HepG2 (cell line): ENCODE measurements at regions not wholly inside any gene's neighbourhood (a gene's known extent, or its start where the extent isn't known, plus 50 kb on each side); places are given as distances from the start of the nearest gene placed in this dataset.

Experiments used
- ATAC-seq: fragments of 200-7000 bp; cut with Tn5 transposase; 3 replicates; pipeline ENCODE4 v1.9.1; 2020; ENCODE audit warnings: mild to moderate bottlenecking, moderate library complexity
- BruUV-seq: library from RNA; stranded (reverse); fragments of 400-500 nt; replicated peaks from 2 replicates; lab custom pipeline; 2021; lab: Mats Ljungman, UMichigan
- CTCF ChIA-PET: fragments of 300-600 bp; formaldehyde crosslinking; extraction: SDS; loops from one replicate; lab custom pipeline; 2021; ENCODE audit warnings: low total read pairs, inconsistent platforms, low intra/inter-chr PET ratio; lab: Yijun Ruan, JAX
- POLR2A ChIA-PET: fragments of 350-600 bp; sonication (Branson Sonifier 250); formaldehyde crosslinking; loops from one replicate; lab custom pipeline; 2020; ENCODE audit warnings: antibody characterized with exemption, inconsistent platforms; lab: Yijun Ruan, JAX
- DNase-seq: peaks from one replicate; pipeline ENCODE4 v3.0.0-alpha.2; 2015; ENCODE audit warnings: low spot score
- FAIRE-seq: peaks from 3 replicates; lab custom pipeline; 2011; peaks lifted over from hg19 to GRCh38; lab: Jason Lieb, UNC
- H2AFZ ChIP-seq: one replicate; pipeline ENCODE4 v1.6.1; 2011; ENCODE audit warnings: low read length, inconsistent platforms
- H3K27ac ChIP-seq: fragments of 300-600 bp; 3 replicates; pipeline ENCODE4 v1.8.0; 2011; ENCODE audit warnings: mixed run types, mild to moderate bottlenecking, mixed read lengths, low read length, inconsistent platforms; ENCODE audit not compliant: insufficient read depth; ENCODE audit errors: extremely low read length
- H3K27me3 ChIP-seq, 2 experiments: fragments of 200-600 bp in 1 of 2; 2 replicates in 1 of 2; 3 replicates in 1 of 2; pipeline versions ENCODE4 v1.6.0 to v1.8.0; 2011; ENCODE audit warnings: low read length in 2 of 2, mild to moderate bottlenecking in 2 of 2, moderate library complexity in 2 of 2, inconsistent platforms in 1 of 2; ENCODE audit not compliant: insufficient read depth in 2 of 2, control insufficient read depth in 1 of 2
- H3K36me3 ChIP-seq, 2 experiments: fragments of 200-600 bp in 1 of 2; replicated peaks in 1 of 2; 2 replicates in 1 of 2; 3 replicates in 1 of 2; pipeline versions ENCODE4 v1.5.1 to v1.8.0; 2011; ENCODE audit warnings: low read length in 2 of 2, inconsistent platforms in 1 of 2; ENCODE audit not compliant: insufficient read depth in 2 of 2, control insufficient read depth in 1 of 2
- H3K4me1 ChIP-seq: 2 replicates; pipeline ENCODE4 v1.5.1; 2012; ENCODE audit warnings: low read length, inconsistent platforms; ENCODE audit not compliant: insufficient read depth
- H3K4me2 ChIP-seq: 2 replicates; pipeline ENCODE4 v1.6.0; 2011; ENCODE audit warnings: low read depth, low read length, inconsistent platforms
- H3K4me3 ChIP-seq, 3 experiments: fragments of 200-600 bp in 1 of 3; sonication (generic), shearing (Covaris generic) in 1 of 3; replicated peaks in 1 of 3; 2 replicates each; pipeline ENCODE4 v1.5.1; 2011 to 2016; ENCODE audit warnings: low read length in 3 of 3, inconsistent platforms in 2 of 3, low read depth in 2 of 3, mild to moderate bottlenecking in 2 of 3, control low read depth in 1 of 3, mixed read lengths in 1 of 3; ENCODE audit not compliant: insufficient read depth in 1 of 3
- H3K79me2 ChIP-seq: one replicate; pipeline ENCODE4 v1.6.1; 2011; ENCODE audit warnings: low read length, inconsistent platforms; ENCODE audit not compliant: insufficient read depth
- H3K9ac ChIP-seq: 2 replicates; pipeline ENCODE4 v1.6.0; 2011; ENCODE audit warnings: mild to moderate bottlenecking, low read depth, low read length, inconsistent platforms; ENCODE audit not compliant: insufficient read depth
- H3K9me3 ChIP-seq: 2 replicates; pipeline ENCODE4 v1.5.1; 2012; ENCODE audit warnings: mild to moderate bottlenecking, low read length
- H4K20me1 ChIP-seq: 2 replicates; pipeline ENCODE4 v1.6.0; 2011; ENCODE audit warnings: inconsistent platforms, mild to moderate bottlenecking, low read length, moderate library complexity; ENCODE audit not compliant: insufficient read depth
- BATF2 ChIP-seq: sonication (generic); formaldehyde crosslinking; IDR thresholded peaks from 2 replicates; pipeline ENCODE4 v1.8.0; 2022; ENCODE audit warnings: mild to moderate bottlenecking, missing genetic modification reagents, moderate library complexity
- FLYWCH1 ChIP-seq: sonication (generic); formaldehyde crosslinking; IDR thresholded peaks from 2 replicates; pipeline ENCODE4 v1.8.1; 2023; ENCODE audit warnings: mild to moderate bottlenecking, missing genetic modification reagents
- FOSL1 ChIP-seq: sonication (generic); formaldehyde crosslinking; IDR thresholded peaks from 2 replicates; pipeline ENCODE4 v1.9.0; 2021; ENCODE audit warnings: missing genetic modification reagents, borderline replicate concordance
- FOXA1 ChIP-seq, 2 experiments: fragments of 450-650 bp in 1 of 2; sonication (generic) in 1 of 2; formaldehyde crosslinking in 1 of 2; IDR thresholded peaks; 2 replicates each; pipeline versions ENCODE4 v1.4.0 to v1.6.1; 2016 to 2020; ENCODE audit warnings: missing genetic modification reagents in 1 of 2
- HNRNPUL1 ChIP-seq: fragments of 200-400 bp; formaldehyde crosslinking; IDR thresholded peaks from 2 replicates; pipeline ENCODE4 v1.6.1; 2017; ENCODE audit warnings: low read depth, mild to moderate bottlenecking, low read length, moderate library complexity
- IRF2 ChIP-seq: IDR thresholded peaks from 2 replicates; pipeline ENCODE4 v1.6.1; 2018; ENCODE audit warnings: missing genetic modification reagents, missing compliant biosample characterization
- MTA3 ChIP-seq: sonication (generic); formaldehyde crosslinking; IDR thresholded peaks from 2 replicates; pipeline ENCODE4 v1.4.0; 2020; ENCODE audit warnings: missing genetic modification reagents
- NFAT5 ChIP-seq: sonication (generic); formaldehyde crosslinking; IDR thresholded peaks from 2 replicates; pipeline ENCODE4 v1.4.0; 2020; ENCODE audit warnings: missing genetic modification reagents
- RBM22 ChIP-seq: fragments of 200-400 bp; formaldehyde crosslinking; optimal IDR thresholded peaks from 2 replicates; pipeline ENCODE3; 2017; ENCODE audit warnings: mild to moderate bottlenecking, low read length, moderate library complexity
- SP1 ChIP-seq, 2 experiments: fragments of 450-650 bp in 1 of 2; sonication (generic) in 1 of 2; formaldehyde crosslinking in 1 of 2; IDR thresholded peaks; 2 replicates each; pipeline versions ENCODE4 v1.4.0 to v1.6.1; 2016 to 2020; ENCODE audit warnings: missing genetic modification reagents in 1 of 2
- YEATS4 ChIP-seq: sonication (generic); formaldehyde crosslinking; IDR thresholded peaks from 2 replicates; pipeline ENCODE4 v1.4.0; 2020; ENCODE audit warnings: missing genetic modification reagents, borderline replicate concordance
- ZFP37 ChIP-seq: sonication (generic); formaldehyde crosslinking; IDR thresholded peaks from 2 replicates; pipeline ENCODE4 v1.4.0; 2020; ENCODE audit warnings: missing genetic modification reagents, borderline replicate concordance
- ZNF251 ChIP-seq: sonication (generic); formaldehyde crosslinking; IDR thresholded peaks from 2 replicates; pipeline ENCODE4 v1.9.0; 2021; ENCODE audit warnings: mild to moderate bottlenecking, missing genetic modification reagents
- ZNF383 ChIP-seq: sonication (generic); formaldehyde crosslinking; IDR thresholded peaks from 2 replicates; pipeline ENCODE4 v1.4.0; 2020; ENCODE audit warnings: missing genetic modification reagents, mild to moderate bottlenecking, borderline replicate concordance
- ZNF891 ChIP-seq: sonication (generic); formaldehyde crosslinking; IDR thresholded peaks from 2 replicates; pipeline ENCODE4 v1.5.0; 2020; ENCODE audit warnings: mild to moderate bottlenecking, missing genetic modification reagents
- WGBS: methylation state at CpG from one replicate; pipeline ENCODE4 v1.1.6; 2017; ENCODE audit warnings: low lambda C conversion rate; 5-methylcytosine and 5-hydroxymethylcytosine counted together
- in situ Hi-C: cut with HindIII; loops from 2 replicates; pipeline ENCODE4 v1.10.0; 2017; ENCODE audit warnings: low pct_unique_long_range_greater_than_20kb; ENCODE audit not compliant: extremely low pct_ligation_motif_present
- intact Hi-C: fragments of 100-400 bp; cut with micrococcal nuclease; formaldehyde crosslinking; loops from one replicate; pipeline ENCODE4 v1.10.0; 2022; ENCODE audit not compliant: unreplicated experiment

- ChIA-PET POLR2A (no interaction called here), CTCF (no interaction called here)
- FAIRE-seq (no peak), DNase-seq (no peak), ATAC-seq (no peak)
- no peak overlapping the region for H3K4me2 ChIP-seq
- H2AFZ ChIP-seq: no peak overlapping the region
- TF ChIP-seq IRF2 (CRISPR knock-in tag) (no peak), FLYWCH1 (CRISPR knock-in tag) (no peak), ZNF891 (CRISPR knock-in tag) (no peak), YEATS4 (CRISPR knock-in tag) (no peak), FOSL1 (CRISPR knock-in tag) (no peak), BATF2 (CRISPR knock-in tag) (no peak)
- WGBS: 0% methylated on average over 3 of the region's 3 CpGs
- H4K20me1 ChIP-seq: no peaks in the 10 kb centered on the region
- H3K36me3 ChIP-seq: no peaks in the 10 kb centered on the region
- peaks cover 13% of the 10 kb centered on the region for H3K9me3 ChIP-seq
- no TSS peak for BruUV-seq
- intact Hi-C loops (no loop called here), in situ Hi-C loops (no loop called here)
- no peaks in the 10 kb centered on the region for H3K4me1 ChIP-seq
- H3K9ac ChIP-seq: no peak overlapping the region
- H3K79me2 ChIP-seq: no peaks in the 10 kb centered on the region
- H3K4me3 ChIP-seq: no peak overlapping the region
- no peak overlapping the region for H3K27ac ChIP-seq
- no peaks in the 10 kb centered on the region; a peak in 2 of 5 replicates for H3K27me3 ChIP-seq
Measured at GRCh38 chr16:48959204-48959603, 322.4 kb downstream of the CBLN1 start.

- Histone ChIP-seq H3K9ac (no peak overlapping the region), H3K4me3 (no peak overlapping the region), H3K9me3 (peaks cover 13% of the 10 kb centered on the region), H2AFZ (no peak overlapping the region), H3K4me2 (no peak overlapping the region), H3K27ac (no peak overlapping the region), H3K27me3 (no peaks in the 10 kb centered on the region; a peak in 2 of 5 replicates), H3K36me3 (no peaks in the 10 kb centered on the region), H3K4me1 (no peaks in the 10 kb centered on the region), H3K79me2 (no peaks in the 10 kb centered on the region), H4K20me1 (no peaks in the 10 kb centered on the region)
- 13% methylated on average over 5 of the region's 5 CpGs for WGBS
- ChIA-PET CTCF (no interaction called here), POLR2A (no interaction called here)
- in situ Hi-C loops (no loop called here), intact Hi-C loops (no loop called here)
- DNase-seq (no peak), FAIRE-seq (no peak), ATAC-seq (no peak; the same call in 2 of the 3 replicates)
- BruUV-seq: no TSS peak
- TF ChIP-seq SP1 (IDR thresholded peaks at IDR 0.05): no peak
- no peak for TF ChIP-seq SP1 (CRISPR knock-in tag; IDR thresholded peaks at IDR 0.05)
- TF ChIP-seq RBM22: no peak
- no peak for TF ChIP-seq NFAT5
- TF ChIP-seq ZNF251: no peak
- TF ChIP-seq HNRNPUL1: no peak
- no peak for TF ChIP-seq FOXA1 (IDR thresholded peaks at IDR 0.05)
- no peak for TF ChIP-seq FOXA1 (CRISPR knock-in tag; IDR thresholded peaks at IDR 0.05)
- no peak for TF ChIP-seq MTA3
- TF ChIP-seq ZFP37 (CRISPR knock-in tag): no peak
- no peak for TF ChIP-seq ZNF383 (CRISPR knock-in tag)
Measured at GRCh38 chr16:48958681-48959080, 323.0 kb downstream of the CBLN1 start.
